GM12872 (cell line): ENCODE measurements at regions not wholly inside any gene's neighbourhood (a gene's known extent, or its start where the extent isn't known, plus 50 kb on each side); places are given as distances from the start of the nearest gene placed in this dataset.

Experiments
- CTCF ChIP-seq: IDR thresholded peaks from 3 replicates; pipeline ENCODE4 v1.5.1; 2011; ENCODE audit warnings: low read depth, mild to moderate bottlenecking, low read length, moderate library complexity; ENCODE audit not compliant: insufficient read depth

GRCh38 chr1:182111496-182111895, 50.0 kb upstream of the ZNF648 start:
- no peak for TF ChIP-seq CTCF
